OCI-LY1 (cell line): ENCODE measurements at regions not wholly inside any gene's neighbourhood (a gene's known extent, or its start where the extent isn't known, plus 50 kb on each side); places are given as distances from the start of the nearest gene placed in this dataset.

ENCODE experiments used
- EZH2 ChIP-seq: fragments of 200-600 bp; sonication (generic), shearing (Covaris generic); IDR thresholded peaks from 2 replicates; pipeline ENCODE4 v1.8.0; 2017; ENCODE audit warnings: borderline replicate concordance, mixed run types, mild to moderate bottlenecking, antibody characterized with exemption, low read length, moderate library complexity, mixed read lengths
- TF ChIP-seq, protein P1 (sequence below): fragments of 200-600 bp; sonication (generic), shearing (Covaris generic); IDR thresholded peaks from 2 replicates; pipeline ENCODE4 v1.5.1; 2017; ENCODE audit warnings: mild to moderate bottlenecking, antibody characterized with exemption, low read length, moderate library complexity, mixed read lengths

DNA sequence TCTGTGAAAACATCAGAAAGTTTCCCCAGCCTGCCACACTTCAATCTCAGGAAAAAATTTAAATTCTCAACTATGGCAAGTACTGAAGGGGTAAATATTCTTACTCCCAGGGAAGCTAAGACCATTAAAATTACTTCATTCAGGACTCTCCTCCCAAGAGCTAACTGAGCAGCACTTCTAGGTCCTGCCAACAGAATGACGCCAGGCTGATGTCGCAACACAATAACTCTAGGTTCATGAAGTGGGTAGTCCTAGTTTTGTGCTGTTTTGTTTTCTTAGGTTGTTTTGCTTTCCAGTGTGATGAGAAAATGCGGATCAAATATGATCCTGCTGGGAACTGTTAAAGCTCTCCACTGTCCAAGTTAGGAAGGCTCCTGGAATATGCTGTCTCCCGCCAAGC, 180.0 kb downstream of the NKX6-1 start:
- no peak for TF ChIP-seq EZH2
- TF ChIP-seq, protein P1, sequence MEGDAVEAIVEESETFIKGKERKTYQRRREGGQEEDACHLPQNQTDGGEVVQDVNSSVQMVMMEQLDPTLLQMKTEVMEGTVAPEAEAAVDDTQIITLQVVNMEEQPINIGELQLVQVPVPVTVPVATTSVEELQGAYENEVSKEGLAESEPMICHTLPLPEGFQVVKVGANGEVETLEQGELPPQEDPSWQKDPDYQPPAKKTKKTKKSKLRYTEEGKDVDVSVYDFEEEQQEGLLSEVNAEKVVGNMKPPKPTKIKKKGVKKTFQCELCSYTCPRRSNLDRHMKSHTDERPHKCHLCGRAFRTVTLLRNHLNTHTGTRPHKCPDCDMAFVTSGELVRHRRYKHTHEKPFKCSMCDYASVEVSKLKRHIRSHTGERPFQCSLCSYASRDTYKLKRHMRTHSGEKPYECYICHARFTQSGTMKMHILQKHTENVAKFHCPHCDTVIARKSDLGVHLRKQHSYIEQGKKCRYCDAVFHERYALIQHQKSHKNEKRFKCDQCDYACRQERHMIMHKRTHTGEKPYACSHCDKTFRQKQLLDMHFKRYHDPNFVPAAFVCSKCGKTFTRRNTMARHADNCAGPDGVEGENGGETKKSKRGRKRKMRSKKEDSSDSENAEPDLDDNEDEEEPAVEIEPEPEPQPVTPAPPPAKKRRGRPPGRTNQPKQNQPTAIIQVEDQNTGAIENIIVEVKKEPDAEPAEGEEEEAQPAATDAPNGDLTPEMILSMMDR = no peak
